Activated B cell treated with CpG ODN at 0.5 μM for 24 hours (primary cell): ENCODE measurements at regions not wholly inside any gene's neighbourhood (a gene's known extent, or its start where the extent isn't known, plus 50 kb on each side); places are given as distances from the start of the nearest gene placed in this dataset.

Experiments used
- ATAC-seq: fragments of 200-7000 bp; cut with Tn5 transposase; one replicate; pipeline ENCODE4 v1.10.0; 2021; ENCODE audit warnings: low read depth, mild to moderate bottlenecking, moderate library complexity
- CTCF ChIA-PET: fragments of 350-600 bp; sonication (Branson Sonifier 250); formaldehyde crosslinking; loops from one replicate; lab custom pipeline; 2021; ENCODE audit warnings: antibody characterized with exemption; lab: Charles Lee
- POLR2A ChIA-PET: fragments of 350-600 bp; sonication (Branson Sonifier 250); formaldehyde crosslinking; loops from one replicate; lab custom pipeline; 2021; ENCODE audit warnings: antibody characterized with exemption; lab: Charles Lee
- DNase-seq: peaks from one replicate; pipeline ENCODE4 v3.0.0; 2022
- H3K27ac Mint-ChIP-seq: one replicate; pipeline ENCODE4 v1.8.0; 2020; ENCODE audit warnings: mixed read lengths
- H3K27me3 Mint-ChIP-seq: one replicate; pipeline ENCODE4 v1.8.0; 2021; ENCODE audit warnings: mixed read lengths
- H3K36me3 Mint-ChIP-seq: one replicate; pipeline ENCODE4 v1.8.0; 2021; ENCODE audit warnings: low read depth, mixed read lengths
- H3K4me1 Mint-ChIP-seq: one replicate; pipeline ENCODE4 v1.8.0; 2021; ENCODE audit warnings: mixed read lengths
- H3K4me3 Mint-ChIP-seq: one replicate; pipeline ENCODE4 v1.8.0; 2020; ENCODE audit warnings: mild to moderate bottlenecking, mixed read lengths
- H3K9me3 Mint-ChIP-seq: one replicate; pipeline ENCODE4 v1.8.0; 2020; ENCODE audit warnings: mixed read lengths
- CTCF ChIP-seq: fragments of 200-600 bp; IDR thresholded peaks from one replicate; pipeline ENCODE4 v1.8.0; 2022; ENCODE audit warnings: antibody characterized with exemption, mild to moderate bottlenecking
- intact Hi-C: fragments of 100-400 bp; cut with micrococcal nuclease; formaldehyde crosslinking; loops from one replicate; pipeline ENCODE4 v1.15.1; 2024

- H3K27me3 Mint-ChIP-seq, result no peaks in the 10 kb centered on the region
- no peak for TF ChIP-seq CTCF
- ChIA-PET POLR2A (no interaction called here), CTCF (no interaction called here)
- intact Hi-C loops, result no loop called here
- no peak overlapping the region for H3K4me3 Mint-ChIP-seq
- H3K27ac Mint-ChIP-seq, result no peak overlapping the region
- no peaks in the 10 kb centered on the region for H3K36me3 Mint-ChIP-seq
- DNase-seq, result no peak
- ATAC-seq, result no peak
- H3K9me3 Mint-ChIP-seq, result peaks cover 2% of the 10 kb centered on the region
- no peaks in the 10 kb centered on the region for H3K4me1 Mint-ChIP-seq
Observed at GRCh38 chr4:62960415-62960814, 1448.8 kb downstream of the TECRL start.

GRCh38 chr4:62953752-62954151 lies 1455.5 kb downstream of the TECRL start:
- DNase-seq (no peak), ATAC-seq (no peak)
- Mint-ChIP-seq H3K4me1 (no peaks in the 10 kb centered on the region), H3K27me3 (no peaks in the 10 kb centered on the region), H3K27ac (no peak overlapping the region), H3K36me3 (no peaks in the 10 kb centered on the region), H3K9me3 (peaks cover 7% of the 10 kb centered on the region), H3K4me3 (no peak overlapping the region)
- ChIA-PET POLR2A (no interaction called here), CTCF (no interaction called here)
- no peak for TF ChIP-seq CTCF
- intact Hi-C loops, result no loop called here

- intact Hi-C loops, result no loop called here
- TF ChIP-seq CTCF, result no peak
- Mint-ChIP-seq H3K27ac (no peak overlapping the region), H3K4me3 (no peak overlapping the region), H3K4me1 (no peaks in the 10 kb centered on the region), H3K27me3 (no peaks in the 10 kb centered on the region), H3K36me3 (no peaks in the 10 kb centered on the region), H3K9me3 (peaks cover 9% of the 10 kb centered on the region)
- ChIA-PET CTCF (no interaction called here), POLR2A (no interaction called here)
- no peak for DNase-seq
- no peak for ATAC-seq
Observed at GRCh38 chr4:62952366-62952765, 1456.9 kb downstream of the TECRL start.

DNA sequence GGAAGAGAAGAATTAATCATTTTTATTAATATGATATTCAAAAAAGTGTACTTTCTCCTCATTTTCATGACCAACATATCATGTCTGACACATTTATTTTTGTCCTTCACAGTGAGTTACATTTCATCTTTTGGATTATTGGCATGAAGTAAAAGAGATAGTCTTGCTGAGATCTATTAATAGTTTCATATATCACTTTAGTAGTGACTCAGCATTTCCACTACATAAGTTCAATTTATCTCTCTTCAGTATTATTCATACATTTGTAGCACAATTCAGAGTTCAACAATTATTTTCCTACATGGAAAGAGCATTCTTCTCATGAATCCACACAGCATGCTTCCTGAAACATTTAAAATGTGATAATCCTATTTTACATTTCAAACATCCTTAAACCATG lies 1461.1 kb downstream of the TECRL start:
- no peak for ATAC-seq
- Mint-ChIP-seq H3K4me1 (no peaks in the 10 kb centered on the region), H3K27ac (no peak overlapping the region), H3K27me3 (no peaks in the 10 kb centered on the region), H3K4me3 (no peak overlapping the region), H3K36me3 (no peaks in the 10 kb centered on the region), H3K9me3 (peaks cover 14% of the 10 kb centered on the region)
- intact Hi-C loops, result no loop called here
- POLR2A ChIA-PET, result no interaction called here
- DNase-seq, result no peak
- no peak for TF ChIP-seq CTCF
- CTCF ChIA-PET, result no interaction called here

GRCh38 chr4:62940229-62940628 lies 1469.0 kb downstream of the TECRL start:
- no peak for DNase-seq
- CTCF ChIA-PET, result no interaction called here

More at GRCh38 chr4:62940229-62940628, 1469.0 kb downstream of the TECRL start:
- ATAC-seq, result no peak
- Mint-ChIP-seq H3K27ac (no peak overlapping the region), H3K27me3 (no peaks in the 10 kb centered on the region), H3K4me1 (no peaks in the 10 kb centered on the region), H3K36me3 (no peaks in the 10 kb centered on the region), H3K9me3 (peaks cover 15% of the 10 kb centered on the region), H3K4me3 (no peak overlapping the region)
- POLR2A ChIA-PET, result no interaction called here
- TF ChIP-seq CTCF, result no peak
- intact Hi-C loops, result no loop called here
